NT2/D1 (cell line): ENCODE measurements at regions not wholly inside any gene's neighbourhood (a gene's known extent, or its start where the extent isn't known, plus 50 kb on each side); places are given as distances from the start of the nearest gene placed in this dataset.

Experiments used
- SUZ12 ChIP-seq: IDR thresholded peaks from 2 replicates; pipeline ENCODE4 v1.6.1; 2011; ENCODE audit not compliant: insufficient read length, insufficient read depth; ENCODE audit errors: extremely low read depth
- YY1 ChIP-seq: IDR thresholded peaks from 2 replicates; pipeline ENCODE4 v1.6.1; 2011; ENCODE audit not compliant: insufficient read length, insufficient read depth
- ZNF274 ChIP-seq: IDR thresholded peaks from 2 replicates; pipeline ENCODE4 v1.6.1; 2011; ENCODE audit warnings: mild to moderate bottlenecking, low read depth, low read length

- TF ChIP-seq YY1 (no peak), ZNF274 (no peak), SUZ12 (no peak)
Observed at GRCh38 chr2:56688661-56689060, 504.9 kb downstream of the CCDC85A start.
